WTC11 (cell line): ENCODE measurements at regions not wholly inside any gene's neighbourhood (a gene's known extent, or its start where the extent isn't known, plus 50 kb on each side); places are given as distances from the start of the nearest gene placed in this dataset.

Experiments used
- CREB1 ChIP-seq: sonication (generic); formaldehyde crosslinking; IDR thresholded peaks from 2 replicates; pipeline ENCODE4 v1.8.0; 2023; ENCODE audit warnings: mild to moderate bottlenecking, missing genetic modification reagents
- CTCF ChIP-seq: fragments of 200-600 bp; IDR thresholded peaks from 2 replicates; pipeline ENCODE4 v1.8.0; 2022; ENCODE audit warnings: antibody characterized with exemption
- KAT7 ChIP-seq: sonication (generic); formaldehyde crosslinking; IDR thresholded peaks from 2 replicates; pipeline ENCODE4 v1.8.1; 2023; ENCODE audit warnings: missing genetic modification reagents, mild to moderate bottlenecking, borderline replicate concordance
- MAX ChIP-seq: sonication (generic); formaldehyde crosslinking; IDR thresholded peaks from 2 replicates; pipeline ENCODE4 v1.8.0; 2022; ENCODE audit warnings: mild to moderate bottlenecking, missing genetic modification reagents
- MYBL2 ChIP-seq: sonication (generic); formaldehyde crosslinking; IDR thresholded peaks from 2 replicates; pipeline ENCODE4 v1.8.1; 2023; ENCODE audit warnings: mild to moderate bottlenecking, moderate library complexity, missing genetic modification reagents
- SP1 ChIP-seq: sonication (generic); formaldehyde crosslinking; conservative IDR thresholded peaks from 2 replicates; pipeline ENCODE4 v1.8.1; 2022; ENCODE audit warnings: missing genetic modification reagents
- USF1 ChIP-seq: sonication (generic); formaldehyde crosslinking; IDR thresholded peaks from 2 replicates; pipeline ENCODE4 v1.8.0; 2022; ENCODE audit warnings: mild to moderate bottlenecking, missing genetic modification reagents
- USF2 ChIP-seq: sonication (generic); formaldehyde crosslinking; IDR thresholded peaks from 2 replicates; pipeline ENCODE4 v1.8.1; 2023; ENCODE audit warnings: mild to moderate bottlenecking, missing genetic modification reagents, moderate library complexity

GRCh38 chr3:194064380-194065332 lies 71.3 kb upstream of the HES1 start:
- no peak for TF ChIP-seq KAT7 (CRISPR knock-in tag)
- TF ChIP-seq USF2 (CRISPR knock-in tag): no peak
- TF ChIP-seq CREB1 (CRISPR knock-in tag): no peak
- TF ChIP-seq CTCF: no peak
- no peak for TF ChIP-seq USF1 (CRISPR knock-in tag)
- TF ChIP-seq MYBL2 (CRISPR knock-in tag): no peak
- no peak for TF ChIP-seq MAX (CRISPR knock-in tag)
- no peak for TF ChIP-seq SP1 (CRISPR knock-in tag)
